Dermis microvascular lymphatic vessel endothelial cell (primary cell): ENCODE measurements at regions not wholly inside any gene's neighbourhood (a gene's known extent, or its start where the extent isn't known, plus 50 kb on each side); places are given as distances from the start of the nearest gene placed in this dataset.

Experiments
- DNase-seq, 2 donors: peaks; one replicate each; pipeline versions ENCODE4 v3.0.0 to v3.0.0-alpha.2; 2010; ENCODE audit warnings: low read depth in 2 of 2

- DNase-seq: no peak
These were observed 171.1 kb upstream of the TMPO start for GRCh38 chr12:98344046-98344930.

GRCh38 chr12:98345308-98345876 lies 170.0 kb upstream of the TMPO start:
- DNase-seq: no peak

- no peak for DNase-seq
These were observed 164.3 kb upstream of the TMPO start for GRCh38 chr12:98351089-98351488.

GRCh38 chr12:98351784-98352183 lies 163.6 kb upstream of the TMPO start:
- no peak for DNase-seq

- peak in 1 of 2 donors; percentile 67 for DNase-seq
These were observed 163.1 kb upstream of the TMPO start for GRCh38 chr12:98352218-98352811.

GRCh38 chr12:98352835-98353234 lies 162.6 kb upstream of the TMPO start:
- no peak for DNase-seq

- no peak for DNase-seq
These were observed 160.8 kb upstream of the TMPO start for GRCh38 chr12:98354520-98355035.

- no peak for DNase-seq
These were observed 160.1 kb upstream of the TMPO start for GRCh38 chr12:98355322-98355721.

- no peak for DNase-seq
These were observed 159.5 kb upstream of the TMPO start for GRCh38 chr12:98355933-98356332.

- DNase-seq: no peak
These were observed 157.2 kb upstream of the TMPO start for GRCh38 chr12:98358144-98358543.

- DNase-seq: no peak
These were observed 155.5 kb upstream of the TMPO start for GRCh38 chr12:98359856-98360255.

- DNase-seq: no peak
These were observed 155.0 kb upstream of the TMPO start for GRCh38 chr12:98360401-98360800.

GRCh38 chr12:98369581-98369980 lies 145.8 kb upstream of the TMPO start:
- peak; percentile 60 to 88 for DNase-seq

- no peak for DNase-seq
These were observed 144.4 kb upstream of the TMPO start for GRCh38 chr12:98370976-98371375.

GRCh38 chr12:98371419-98371818 lies 144.0 kb upstream of the TMPO start:
- DNase-seq: peak in 1 of 2 donors; percentile 25

GRCh38 chr12:98372340-98373024 lies 142.9 kb upstream of the TMPO start:
- DNase-seq: no peak

GRCh38 chr12:98373025-98373554 lies 142.3 kb upstream of the TMPO start:
- peak; percentile 45 to 56 for DNase-seq

GRCh38 chr12:98374007-98374406 lies 141.4 kb upstream of the TMPO start:
- peak in 1 of 2 donors; percentile 10 for DNase-seq

GRCh38 chr12:98379106-98379505 lies 136.3 kb upstream of the TMPO start:
- no peak for DNase-seq

- DNase-seq: no peak
These were observed 129.7 kb upstream of the TMPO start for GRCh38 chr12:98385641-98386040.

GRCh38 chr12:98387444-98387843 lies 127.9 kb upstream of the TMPO start:
- no peak for DNase-seq

- DNase-seq: no peak
These were observed 127.3 kb upstream of the TMPO start for GRCh38 chr12:98388126-98388525.
